ENCODE measurements at regions not wholly inside any gene's neighbourhood (a gene's known extent, or its start where the extent isn't known, plus 50 kb on each side); places are given as distances from the start of the nearest gene placed in this dataset.

DNA sequence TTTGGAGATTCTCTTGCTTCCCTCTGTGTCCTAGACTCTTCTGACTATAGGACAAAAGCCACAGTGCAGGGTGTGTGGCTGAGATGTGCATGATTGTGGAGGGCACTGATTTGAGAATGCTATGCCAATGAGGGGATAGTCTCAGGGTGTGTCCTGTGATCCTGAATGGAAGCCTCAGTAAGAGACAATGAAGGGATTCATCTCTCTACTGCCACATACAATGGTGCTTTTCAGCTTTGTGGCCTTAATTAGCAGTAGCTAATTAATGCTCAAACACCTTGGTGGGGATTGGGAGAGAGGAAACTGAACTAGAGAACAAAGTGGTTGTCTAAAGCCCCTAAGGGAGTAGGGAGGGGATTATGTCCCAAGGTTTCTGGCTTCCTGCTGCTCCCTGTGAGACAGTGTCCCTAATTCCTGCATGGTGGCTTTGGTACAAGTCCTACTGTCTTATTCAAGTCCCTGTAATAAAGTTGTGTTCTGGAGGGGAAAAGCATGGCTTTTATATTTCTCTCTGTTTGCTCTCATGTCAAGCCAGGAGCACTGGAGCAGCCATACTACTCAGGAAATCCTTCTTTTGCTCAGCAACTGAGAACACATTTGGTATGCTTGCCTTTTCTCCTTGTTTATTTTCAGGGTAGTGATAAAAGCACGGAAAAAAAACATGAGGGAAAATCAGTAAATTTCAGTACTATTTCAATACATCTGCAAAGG, 415.2 kb upstream of the TCF4 start:
- TF ChIP-seq, protein P1, sequence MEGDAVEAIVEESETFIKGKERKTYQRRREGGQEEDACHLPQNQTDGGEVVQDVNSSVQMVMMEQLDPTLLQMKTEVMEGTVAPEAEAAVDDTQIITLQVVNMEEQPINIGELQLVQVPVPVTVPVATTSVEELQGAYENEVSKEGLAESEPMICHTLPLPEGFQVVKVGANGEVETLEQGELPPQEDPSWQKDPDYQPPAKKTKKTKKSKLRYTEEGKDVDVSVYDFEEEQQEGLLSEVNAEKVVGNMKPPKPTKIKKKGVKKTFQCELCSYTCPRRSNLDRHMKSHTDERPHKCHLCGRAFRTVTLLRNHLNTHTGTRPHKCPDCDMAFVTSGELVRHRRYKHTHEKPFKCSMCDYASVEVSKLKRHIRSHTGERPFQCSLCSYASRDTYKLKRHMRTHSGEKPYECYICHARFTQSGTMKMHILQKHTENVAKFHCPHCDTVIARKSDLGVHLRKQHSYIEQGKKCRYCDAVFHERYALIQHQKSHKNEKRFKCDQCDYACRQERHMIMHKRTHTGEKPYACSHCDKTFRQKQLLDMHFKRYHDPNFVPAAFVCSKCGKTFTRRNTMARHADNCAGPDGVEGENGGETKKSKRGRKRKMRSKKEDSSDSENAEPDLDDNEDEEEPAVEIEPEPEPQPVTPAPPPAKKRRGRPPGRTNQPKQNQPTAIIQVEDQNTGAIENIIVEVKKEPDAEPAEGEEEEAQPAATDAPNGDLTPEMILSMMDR (IDR thresholded peaks at IDR 0.05) = no peak
- TF ChIP-seq HOXA7 (CRISPR knock-in tag; IDR thresholded peaks at IDR 0.05) = no peak
- TF ChIP-seq KDM1A (IDR thresholded peaks at IDR 0.05; ENCODE audit: low read depth) = no peak
- TF ChIP-seq POLR2A (IDR thresholded peaks at IDR 0.05; ENCODE audit: low read length) = no peak
- no peak for TF ChIP-seq RFX5 (IDR thresholded peaks at IDR 0.05)
- TF ChIP-seq, protein P2, sequence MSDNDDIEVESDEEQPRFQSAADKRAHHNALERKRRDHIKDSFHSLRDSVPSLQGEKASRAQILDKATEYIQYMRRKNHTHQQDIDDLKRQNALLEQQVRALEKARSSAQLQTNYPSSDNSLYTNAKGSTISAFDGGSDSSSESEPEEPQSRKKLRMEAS (IDR thresholded peaks at IDR 0.05) = no peak
- no peak for TF ChIP-seq CHD2 (IDR thresholded peaks at IDR 0.05; ENCODE audit: low read length, partially characterized antibody)
- no peak for TF ChIP-seq SMC3 (IDR thresholded peaks at IDR 0.05)
- no peak for TF ChIP-seq RCOR1 (IDR thresholded peaks at IDR 0.05; ENCODE audit: low read depth, low read length)
- TF ChIP-seq CBX8 (IDR thresholded peaks at IDR 0.05) = no peak
